ENCODE measurements at regions not wholly inside any gene's neighbourhood (a gene's known extent, or its start where the extent isn't known, plus 50 kb on each side); places are given as distances from the start of the nearest gene placed in this dataset.

DNA sequence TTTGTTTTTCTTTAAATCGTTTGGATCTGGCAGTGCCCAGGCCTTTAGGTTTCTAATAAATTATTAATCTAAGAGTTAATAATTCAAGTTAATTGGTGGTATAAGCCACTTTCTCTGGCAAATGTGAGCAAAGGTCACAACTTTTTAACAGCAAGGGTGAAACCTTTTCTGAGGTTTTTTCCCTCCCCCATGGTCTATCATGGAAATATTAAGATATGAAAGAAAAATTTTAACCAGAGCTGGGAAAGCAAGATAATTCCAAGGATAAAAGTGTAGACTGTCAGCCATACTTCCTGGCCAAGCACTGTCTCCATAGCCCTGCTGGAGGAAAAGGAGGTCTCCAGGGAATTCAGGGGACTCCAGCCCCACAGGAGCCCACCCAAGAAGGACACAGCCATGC lies 341.2 kb downstream of the SETD4 start:
- TF ChIP-seq, protein P1, sequence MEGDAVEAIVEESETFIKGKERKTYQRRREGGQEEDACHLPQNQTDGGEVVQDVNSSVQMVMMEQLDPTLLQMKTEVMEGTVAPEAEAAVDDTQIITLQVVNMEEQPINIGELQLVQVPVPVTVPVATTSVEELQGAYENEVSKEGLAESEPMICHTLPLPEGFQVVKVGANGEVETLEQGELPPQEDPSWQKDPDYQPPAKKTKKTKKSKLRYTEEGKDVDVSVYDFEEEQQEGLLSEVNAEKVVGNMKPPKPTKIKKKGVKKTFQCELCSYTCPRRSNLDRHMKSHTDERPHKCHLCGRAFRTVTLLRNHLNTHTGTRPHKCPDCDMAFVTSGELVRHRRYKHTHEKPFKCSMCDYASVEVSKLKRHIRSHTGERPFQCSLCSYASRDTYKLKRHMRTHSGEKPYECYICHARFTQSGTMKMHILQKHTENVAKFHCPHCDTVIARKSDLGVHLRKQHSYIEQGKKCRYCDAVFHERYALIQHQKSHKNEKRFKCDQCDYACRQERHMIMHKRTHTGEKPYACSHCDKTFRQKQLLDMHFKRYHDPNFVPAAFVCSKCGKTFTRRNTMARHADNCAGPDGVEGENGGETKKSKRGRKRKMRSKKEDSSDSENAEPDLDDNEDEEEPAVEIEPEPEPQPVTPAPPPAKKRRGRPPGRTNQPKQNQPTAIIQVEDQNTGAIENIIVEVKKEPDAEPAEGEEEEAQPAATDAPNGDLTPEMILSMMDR (IDR thresholded peaks at IDR 0.05 in 8 of 11, conservative IDR thresholded peaks at IDR 0.05 in 3 of 11) = no peak
- TF ChIP-seq POLR2A (IDR thresholded peaks at IDR 0.05) = no peak
- no peak for TF ChIP-seq POLR2AphosphoS5 (IDR thresholded peaks at IDR 0.05)

Data from spleen (tissue), 7 donors.